ENCODE measurements at regions not wholly inside any gene's neighbourhood (a gene's known extent, or its start where the extent isn't known, plus 50 kb on each side); places are given as distances from the start of the nearest gene placed in this dataset.
A peak's percentile ranks its signal among the peaks of the same experiment; 100 is the strongest.

GRCh38 chr13:48165727-48166126 lies 67.3 kb upstream of the ITM2B start:
- Histone ChIP-seq H3K4me3 (no peak overlapping the region), H3K27ac (no peak overlapping the region), H3K36me3 (no peaks in the 10 kb centered on the region), H3K4me1 (peaks cover 21% of the 10 kb centered on the region), H3K9me3 (no peaks in the 10 kb centered on the region), H3K27me3 (ENCODE audit: low read depth) (no peaks in the 10 kb centered on the region)
- TF ChIP-seq CTCF (IDR thresholded peaks at IDR 0.05), result no peak
- intact Hi-C loops (cut with DNase I), result no loop called here
- DNase-seq (no peak), ATAC-seq (no peak)

- DNase-seq, result no peak
- intact Hi-C loops (cut with DNase I), result no loop called here
Measured at GRCh38 chr13:48165063-48165462, 67.9 kb upstream of the ITM2B start.

GRCh38 chr13:48163061-48163460 lies 68.2 kb upstream of the MED4 start:
- Histone ChIP-seq H3K4me1 (peaks cover 30% of the 10 kb centered on the region), H3K36me3 (no peaks in the 10 kb centered on the region), H3K4me3 (no peak overlapping the region), H3K27ac (peak overlapping the region; percentile 83), H3K27me3 (ENCODE audit: low read depth) (no peaks in the 10 kb centered on the region), H3K9me3 (no peaks in the 10 kb centered on the region)
- TF ChIP-seq CTCF (IDR thresholded peaks at IDR 0.05), result no peak
- ATAC-seq, result no peak
- intact Hi-C loops (cut with DNase I), result no loop called here
- no peak for DNase-seq

More at GRCh38 chr13:48165063-48165462, 67.9 kb upstream of the ITM2B start:
- TF ChIP-seq CTCF (IDR thresholded peaks at IDR 0.05), result no peak
- Histone ChIP-seq H3K4me1 (peaks cover 23% of the 10 kb centered on the region), H3K9me3 (no peaks in the 10 kb centered on the region), H3K27ac (no peak overlapping the region), H3K36me3 (no peaks in the 10 kb centered on the region), H3K4me3 (no peak overlapping the region), H3K27me3 (ENCODE audit: low read depth) (no peaks in the 10 kb centered on the region)
- no peak for ATAC-seq

- intact Hi-C loops (cut with DNase I), result no loop called here
- ATAC-seq (no peak), DNase-seq (no peak)
- Histone ChIP-seq H3K27me3 (ENCODE audit: low read depth) (no peaks in the 10 kb centered on the region), H3K4me1 (peaks cover 36% of the 10 kb centered on the region), H3K36me3 (no peaks in the 10 kb centered on the region), H3K9me3 (no peaks in the 10 kb centered on the region), H3K27ac (peak overlapping the region; percentile 83), H3K4me3 (no peak overlapping the region)
- no peak for TF ChIP-seq CTCF (IDR thresholded peaks at IDR 0.05)
Measured at GRCh38 chr13:48162217-48162616, 67.3 kb upstream of the MED4 start.

GRCh38 chr13:48161530-48162179 lies 66.8 kb upstream of the MED4 start:
- intact Hi-C loops (cut with DNase I), result no loop called here
- H3K9me3 ChIP-seq, result no peaks in the 10 kb centered on the region
- no peak overlapping the region for H3K4me3 ChIP-seq
- no peak for TF ChIP-seq CTCF (IDR thresholded peaks at IDR 0.05)
- H3K4me1 ChIP-seq, result peaks cover 36% of the 10 kb centered on the region
- peak; percentile 78 for DNase-seq
- no peaks in the 10 kb centered on the region for H3K27me3 ChIP-seq (ENCODE audit: low read depth)
- H3K27ac ChIP-seq, result peak overlapping the region; percentile 83
- peak; percentile 88 to 90 for ATAC-seq
- H3K36me3 ChIP-seq, result no peaks in the 10 kb centered on the region
